B cell (primary cell): ENCODE measurements at regions not wholly inside any gene's neighbourhood (a gene's known extent, or its start where the extent isn't known, plus 50 kb on each side); places are given as distances from the start of the nearest gene placed in this dataset.

Experiments used
- ATAC-seq: fragments of 200-7000 bp; cut with Tn5 transposase; one replicate; pipeline ENCODE4 v1.10.0; 2021; ENCODE audit warnings: low read depth, mild to moderate bottlenecking, moderate number of reproducible peaks, moderate library complexity
- CTCF ChIA-PET: fragments of 350-600 bp; sonication (Branson Sonifier 250); formaldehyde crosslinking; loops from one replicate; lab custom pipeline; 2021; ENCODE audit warnings: antibody characterized with exemption, inconsistent platforms; lab: Charles Lee
- POLR2A ChIA-PET: fragments of 350-600 bp; sonication (Branson Sonifier 250); formaldehyde crosslinking; loops from one replicate; lab custom pipeline; 2021; ENCODE audit warnings: antibody characterized with exemption; lab: Charles Lee
- DNase-seq: peaks from one replicate; pipeline ENCODE4 v3.0.0; 2013
- H2AFZ ChIP-seq: 2 replicates; pipeline ENCODE4 v1.6.1; 2012; ENCODE audit warnings: mild to moderate bottlenecking, low read depth, low read length; ENCODE audit not compliant: insufficient read depth, poor library complexity, severe bottlenecking
- H3K27ac ChIP-seq, 2 donors: 1 replicate in 1 of 2; 2 replicates in 1 of 2; pipeline ENCODE4 v1.5.1; 2012 to 2013; ENCODE audit warnings: low read length in 2 of 2, mild to moderate bottlenecking in 2 of 2, moderate library complexity in 1 of 2
- H3K27me3 ChIP-seq, 4 experiments: fragments of 200-600 bp in 1 of 4; sonication (generic) in 1 of 4; replicated peaks in 1 of 4; 1 replicate in 2 of 4; 2 replicates in 2 of 4; pipeline versions ENCODE4 v1.6.1 to v1.7.0; 2013 to 2016; ENCODE audit warnings: low read length in 3 of 4, mild to moderate bottlenecking in 2 of 4, mixed read lengths in 1 of 4, moderate library complexity in 1 of 4; ENCODE audit not compliant: insufficient read depth in 4 of 4, control insufficient read depth in 3 of 4; ENCODE audit errors: control extremely low read depth in 1 of 4
- H3K36me3 ChIP-seq, 2 experiments: replicated peaks in 1 of 2; 1 replicate in 1 of 2; 2 replicates in 1 of 2; pipeline versions ENCODE4 v1.6.1 to v1.7.1; 2013; ENCODE audit warnings: low read length in 1 of 2; ENCODE audit not compliant: insufficient read depth in 2 of 2, control insufficient read depth in 1 of 2; ENCODE audit errors: control extremely low read depth in 1 of 2, extremely low read depth in 1 of 2
- H3K4me1 ChIP-seq, 2 donors: fragments of 200-600 bp in 1 of 2; sonication (generic) in 1 of 2; 1 replicate in 1 of 2; 2 replicates in 1 of 2; pipeline versions ENCODE4 v1.5.1 to v1.6.1; 2013 to 2017; ENCODE audit warnings: low read length in 2 of 2; ENCODE audit not compliant: control insufficient read depth in 2 of 2, insufficient read depth in 2 of 2
- H3K4me2 ChIP-seq: replicated peaks from 2 replicates; pipeline ENCODE3; 2012; ENCODE audit warnings: mild to moderate bottlenecking, low read depth, low read length; ENCODE audit not compliant: poor library complexity, severe bottlenecking
- H3K4me3 ChIP-seq, 5 experiments: fragments of 200-600 bp in 1 of 5; sonication (generic) in 1 of 5; 1 replicate in 3 of 5; 2 replicates in 2 of 5; pipeline versions ENCODE4 v1.5.1 to v1.7.0; 2011 to 2016; ENCODE audit warnings: low read length in 4 of 5, mild to moderate bottlenecking in 4 of 5, low read depth in 2 of 5, control low read depth in 1 of 5, moderate library complexity in 1 of 5; ENCODE audit not compliant: insufficient read depth in 1 of 5; ENCODE audit errors: control extremely low read depth in 1 of 5, extremely low read depth in 1 of 5
- H3K79me2 ChIP-seq: fragments of 200-600 bp; sonication (generic); one replicate; pipeline ENCODE4 v1.6.0; 2016; ENCODE audit warnings: low read length; ENCODE audit not compliant: control insufficient read depth, insufficient read depth
- H3K9ac ChIP-seq: fragments of 200-600 bp; sonication (generic); 2 replicates; pipeline ENCODE4 v1.6.1; 2017; ENCODE audit warnings: mild to moderate bottlenecking, low read length, moderate library complexity
- H3K9me3 ChIP-seq, 3 donors: one replicate each; pipeline versions ENCODE4 v1.6.1 to v1.7.1; 2013; ENCODE audit warnings: low read length in 2 of 3; ENCODE audit not compliant: control insufficient read depth in 2 of 3, insufficient read depth in 1 of 3; ENCODE audit errors: control extremely low read depth in 1 of 3
- H4K20me1 ChIP-seq: 2 replicates; pipeline ENCODE4 v1.6.0; 2012; ENCODE audit warnings: mild to moderate bottlenecking, low read length; ENCODE audit not compliant: insufficient read depth, control insufficient read depth, poor library complexity, severe bottlenecking
- H3K27ac Mint-ChIP-seq: one replicate; pipeline ENCODE4 v1.8.0; 2021; ENCODE audit warnings: mixed read lengths
- H3K27me3 Mint-ChIP-seq: one replicate; pipeline ENCODE4 v1.8.0; 2021; ENCODE audit warnings: mixed read lengths
- H3K4me1 Mint-ChIP-seq: one replicate; pipeline ENCODE4 v1.8.0; 2021; ENCODE audit warnings: mixed read lengths
- H3K4me3 Mint-ChIP-seq: one replicate; pipeline ENCODE4 v1.8.0; 2021; ENCODE audit warnings: mixed read lengths
- H3K9me3 Mint-ChIP-seq: one replicate; pipeline ENCODE4 v1.8.0; 2022; ENCODE audit warnings: mixed read lengths; ENCODE audit not compliant: insufficient read depth
- CTCF ChIP-seq: fragments of 200-600 bp; IDR thresholded peaks from one replicate; pipeline ENCODE4 v1.8.0; 2022; ENCODE audit warnings: antibody characterized with exemption, mild to moderate bottlenecking
- EZH2 ChIP-seq: IDR thresholded peaks from 2 replicates; pipeline ENCODE4 v1.6.1; 2012; ENCODE audit warnings: borderline replicate concordance, low read depth, mild to moderate bottlenecking, moderate library complexity, low read length; ENCODE audit not compliant: insufficient read depth, poor library complexity, severe bottlenecking
- WGBS: methylation state at CpG from one replicate; pipeline ENCODE4 v1.1.5; 2013; ENCODE audit warnings: missing lambda C conversion rate; ENCODE audit not compliant: insufficient coverage; 5-methylcytosine and 5-hydroxymethylcytosine counted together
- intact Hi-C: fragments of 100-400 bp; cut with micrococcal nuclease; formaldehyde crosslinking; loops from one replicate; pipeline ENCODE4 v1.10.0; 2022

DNA sequence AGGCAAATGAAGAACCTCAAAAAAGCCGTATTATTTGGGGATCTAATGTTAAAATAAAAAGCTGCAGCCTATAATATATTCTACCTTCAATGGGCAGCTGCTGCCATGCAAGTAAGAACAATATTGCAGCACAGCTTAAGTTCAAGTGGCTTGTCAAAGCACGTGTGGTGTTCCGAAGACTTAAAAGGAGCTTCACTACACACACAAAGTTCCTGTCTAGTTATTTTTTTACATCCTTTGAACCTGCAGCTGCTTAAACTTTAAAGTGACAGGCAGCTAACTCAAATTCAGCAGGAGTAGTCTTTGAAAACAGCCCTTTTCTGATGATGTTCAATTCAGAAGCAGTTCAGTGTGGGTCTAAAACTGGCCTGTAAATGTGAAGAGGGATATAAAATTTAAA, 85.8 kb upstream of the XIRP2 start:
- POLR2A ChIA-PET: no interaction called here

DNA sequence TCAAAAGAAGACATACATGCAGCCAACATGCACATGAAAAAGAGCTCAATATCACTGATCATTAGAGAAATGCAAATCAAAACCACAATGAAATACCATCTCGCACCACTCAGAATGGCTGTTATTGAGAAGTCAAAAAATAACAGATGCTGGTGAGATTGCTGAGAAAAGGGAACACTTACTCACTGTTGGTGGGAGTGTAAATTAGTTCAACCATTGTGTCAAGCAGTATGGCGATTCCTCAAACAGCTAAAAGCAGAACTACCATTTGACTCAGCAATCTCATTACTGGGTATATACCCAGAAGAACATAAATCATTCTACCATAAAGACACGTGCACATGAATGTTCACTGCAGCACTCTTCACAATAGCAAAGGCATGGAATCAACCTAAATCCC, 95.5 kb upstream of the XIRP2 start:
- Mint-ChIP-seq H3K4me3 (no peak overlapping the region), H3K27ac (no peak overlapping the region), H3K4me1 (no peaks in the 10 kb centered on the region), H3K9me3 (peaks cover 6% of the 10 kb centered on the region), H3K27me3 (no peaks in the 10 kb centered on the region)
- Histone ChIP-seq H3K27ac (no peak overlapping the region), H4K20me1 (no peaks in the 10 kb centered on the region), H2AFZ (no peak overlapping the region), H3K27me3 (no peaks in the 10 kb centered on the region), H3K9ac (no peak overlapping the region), H3K4me3 (no peak overlapping the region), H3K4me2 (no peak overlapping the region), H3K79me2 (no peaks in the 10 kb centered on the region), H3K36me3 (no peaks in the 10 kb centered on the region), H3K4me1 (no peaks in the 10 kb centered on the region), H3K9me3 (peaks cover 0 to 2% (median 0%) of the 10 kb centered on the region in 3 donors)
- intact Hi-C loops: no loop called here
- TF ChIP-seq EZH2 (no peak), CTCF (no peak)
- WGBS: 0% methylated on average over 1 of the region's 3 CpGs
- DNase-seq: peak; percentile 2
- ChIA-PET POLR2A (no interaction called here), CTCF (no interaction called here)
- ATAC-seq: no peak

More for the DNA sequence above, 85.8 kb upstream of the XIRP2 start:
- Mint-ChIP-seq H3K27ac (no peak overlapping the region), H3K4me1 (no peaks in the 10 kb centered on the region), H3K9me3 (peaks cover 3% of the 10 kb centered on the region), H3K27me3 (no peaks in the 10 kb centered on the region), H3K4me3 (no peak overlapping the region)
- no peak overlapping the region for H3K27ac ChIP-seq
- intact Hi-C loops: no loop called here
- H3K79me2 ChIP-seq: no peaks in the 10 kb centered on the region
- ATAC-seq (no peak), DNase-seq (no peak)
- H3K36me3 ChIP-seq: no peaks in the 10 kb centered on the region
- CTCF ChIA-PET: no interaction called here
- no peak overlapping the region for H3K9ac ChIP-seq
- H2AFZ ChIP-seq: no peak overlapping the region
- H3K9me3 ChIP-seq: no peaks in the 10 kb centered on the region
- whole genome bisulfite sequencing: 0% methylated on average over 1 of the region's 3 CpGs
- no peaks in the 10 kb centered on the region for H3K27me3 ChIP-seq
- no peak overlapping the region for H3K4me2 ChIP-seq
- no peak for TF ChIP-seq EZH2
- TF ChIP-seq CTCF: no peak
- H3K4me3 ChIP-seq: no peak overlapping the region
- no peaks in the 10 kb centered on the region for H4K20me1 ChIP-seq
- no peaks in the 10 kb centered on the region for H3K4me1 ChIP-seq
